HG02642 (cell line): ENCODE measurements at regions not wholly inside any gene's neighbourhood (a gene's known extent, or its start where the extent isn't known, plus 50 kb on each side); places are given as distances from the start of the nearest gene placed in this dataset.
"Not testable (repeated sequence)": the region's sequence is repeated elsewhere in the genome, so short reads cannot be mapped to it uniquely, and the experiment has no call there.

Experiments
- ATAC-seq: cut with Tn5 transposase; IDR thresholded peaks from one replicate; pipeline ENCODE4 v1.9.1; 2021; ENCODE audit warnings: mild to moderate bottlenecking; ENCODE audit not compliant: unreplicated experiment, poor library complexity

- no peak for ATAC-seq
Observed at GRCh38 chr9:109971226-109971625, 191.2 kb downstream of the PALM2AKAP2 start.

- peak; percentile 48 for ATAC-seq
Observed at GRCh38 chr9:109972026-109972882, 192.3 kb downstream of the PALM2AKAP2 start.

DNA sequence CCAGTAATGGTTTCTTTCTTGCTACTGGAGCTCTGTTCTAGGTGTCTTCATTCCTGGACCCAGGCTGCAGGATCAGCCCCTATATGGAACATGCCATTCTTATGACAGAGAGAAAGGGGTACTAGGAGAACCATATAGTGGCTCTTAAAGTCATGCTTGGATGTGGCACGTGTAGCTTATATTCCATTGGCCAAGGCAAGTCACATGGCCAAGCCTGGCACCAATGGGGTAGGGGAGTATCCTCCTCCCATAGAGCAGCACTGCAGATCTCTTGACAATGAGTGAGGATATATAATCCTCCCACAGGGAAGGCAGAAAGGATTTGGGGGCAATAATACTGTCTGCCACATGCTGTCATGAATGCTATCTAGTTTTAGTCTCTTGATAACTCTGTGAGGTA, 193.3 kb downstream of the PALM2AKAP2 start:
- no peak for ATAC-seq

DNA sequence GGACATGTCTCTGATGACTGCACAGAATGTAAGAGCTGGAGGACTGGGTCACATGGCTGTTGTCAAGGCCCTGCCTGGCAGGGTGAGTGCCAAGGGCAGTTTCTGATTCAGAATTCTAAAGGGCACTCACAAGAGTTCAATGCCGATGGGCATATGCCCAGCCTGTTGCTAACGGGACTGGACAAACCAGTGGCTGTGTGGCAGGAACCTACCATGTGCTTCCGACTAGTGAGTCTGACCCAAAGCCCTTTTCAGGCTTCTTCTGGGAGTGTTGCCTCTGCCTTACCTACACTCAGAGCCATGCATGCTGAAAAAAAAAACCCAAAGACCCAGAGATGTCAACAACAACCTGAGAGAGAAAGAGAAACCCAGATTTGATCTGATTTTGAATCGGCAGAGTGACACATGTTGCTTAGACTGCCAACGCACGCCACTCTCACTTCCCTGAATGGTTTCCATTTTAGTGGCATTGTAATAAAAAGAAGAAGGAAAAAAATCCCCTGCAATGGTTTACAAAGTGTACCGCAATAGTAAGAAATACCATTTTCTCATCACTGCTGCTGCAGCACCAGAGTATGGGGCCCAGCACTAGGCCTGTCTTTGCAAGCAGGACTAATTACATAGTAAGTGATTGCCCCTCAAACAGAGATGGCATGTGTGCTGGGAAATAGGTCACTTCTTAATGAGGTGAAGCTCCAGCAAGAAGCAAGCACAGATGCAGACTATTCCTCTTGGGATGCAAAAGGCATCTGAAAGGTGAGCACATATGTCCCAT, 194.3 kb downstream of the PALM2AKAP2 start:
- ATAC-seq, result peak; percentile 82

DNA sequence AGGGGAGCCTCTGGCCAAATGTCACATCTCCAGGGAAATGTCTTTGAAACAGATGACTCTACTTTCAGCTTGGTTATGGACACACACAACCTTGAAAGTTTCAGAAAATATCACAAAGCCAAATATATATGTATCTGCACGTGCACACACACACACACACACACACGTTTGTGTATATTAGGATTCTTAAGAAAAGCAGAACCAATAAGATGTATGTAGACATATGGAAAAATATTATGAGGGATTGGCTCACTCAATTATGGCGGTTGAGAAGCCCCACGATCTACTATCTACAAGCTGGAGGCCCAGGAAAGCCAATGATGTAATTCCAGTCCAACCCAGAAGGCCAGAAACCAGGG, 194.9 kb downstream of the PALM2AKAP2 start:
- peak; percentile 12 for ATAC-seq

GRCh38 chr9:109975574-109976295, 195.7 kb downstream of the PALM2AKAP2 start:
- no peak for ATAC-seq

- no peak for ATAC-seq
Observed at GRCh38 chr9:109976303-109976702, 196.3 kb downstream of the PALM2AKAP2 start.

GRCh38 chr9:109977521-109977920, 197.5 kb downstream of the PALM2AKAP2 start:
- ATAC-seq, result no peak

GRCh38 chr9:109981091-109981490, 201.1 kb downstream of the PALM2AKAP2 start:
- no peak for ATAC-seq

DNA sequence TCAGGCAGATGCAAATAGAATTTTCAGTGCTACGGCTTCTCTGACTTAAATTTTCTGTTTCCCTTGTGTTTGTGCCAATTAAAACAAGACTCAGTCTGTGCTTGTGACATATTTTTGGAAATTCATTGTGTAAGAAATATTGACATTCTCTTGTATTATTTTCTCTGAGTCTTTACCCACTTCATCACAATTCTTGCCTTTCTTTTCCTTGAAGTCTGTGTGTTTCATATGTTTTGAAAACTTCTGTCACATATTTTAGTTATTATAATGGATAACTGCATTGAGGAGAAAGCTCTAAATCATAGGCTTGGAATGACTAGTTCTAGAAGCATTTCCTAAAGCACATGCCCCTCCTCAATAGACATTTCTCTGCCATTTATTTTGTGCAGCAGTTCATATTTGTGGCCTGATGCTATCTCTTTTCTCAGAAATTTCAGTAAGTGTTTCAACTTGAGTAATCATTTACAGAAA, 206.6 kb downstream of the PALM2AKAP2 start:
- ATAC-seq, result no peak

DNA sequence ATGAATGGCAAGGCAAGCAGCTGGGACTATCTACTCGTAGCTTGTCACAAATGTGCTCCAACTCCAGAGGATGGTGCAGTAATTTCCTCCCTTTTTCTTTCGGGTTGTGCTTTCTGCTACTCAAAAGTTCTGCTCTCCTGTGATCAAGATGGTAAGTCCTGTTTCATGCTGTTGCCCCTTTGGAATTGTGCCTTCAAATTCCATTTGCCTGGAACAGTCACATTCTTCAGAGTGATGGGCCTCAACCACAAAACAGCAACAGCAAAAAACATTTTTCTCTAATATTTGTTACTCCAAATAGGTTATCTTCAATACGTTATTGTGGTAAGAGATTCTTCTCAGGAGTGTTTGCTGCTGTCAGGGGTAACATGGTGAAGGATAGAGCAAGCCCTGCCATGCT, 209.3 kb downstream of the PALM2AKAP2 start:
- ATAC-seq, result no peak

- no peak for ATAC-seq
Observed at GRCh38 chr9:109990541-109990940, 210.5 kb downstream of the PALM2AKAP2 start.

DNA sequence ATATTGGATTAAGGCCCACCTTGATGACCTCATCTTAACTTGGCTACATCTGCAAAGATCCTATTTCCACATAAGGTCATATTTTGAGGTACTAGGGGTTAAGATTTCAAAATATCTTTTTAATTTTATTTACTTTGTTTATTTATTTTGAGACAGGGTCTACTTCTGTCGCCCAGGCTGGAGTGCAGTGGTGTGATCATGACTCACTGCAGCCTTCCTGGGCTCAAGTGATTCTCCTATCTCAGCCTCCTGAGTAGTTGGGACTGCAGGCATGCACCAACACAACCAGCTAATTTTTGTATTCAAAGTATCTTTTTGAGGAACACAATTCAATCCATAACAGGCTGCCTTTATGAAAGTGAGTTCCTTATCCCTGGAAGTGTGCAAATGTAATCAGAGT, 212.3 kb downstream of the PALM2AKAP2 start:
- no peak for ATAC-seq

DNA sequence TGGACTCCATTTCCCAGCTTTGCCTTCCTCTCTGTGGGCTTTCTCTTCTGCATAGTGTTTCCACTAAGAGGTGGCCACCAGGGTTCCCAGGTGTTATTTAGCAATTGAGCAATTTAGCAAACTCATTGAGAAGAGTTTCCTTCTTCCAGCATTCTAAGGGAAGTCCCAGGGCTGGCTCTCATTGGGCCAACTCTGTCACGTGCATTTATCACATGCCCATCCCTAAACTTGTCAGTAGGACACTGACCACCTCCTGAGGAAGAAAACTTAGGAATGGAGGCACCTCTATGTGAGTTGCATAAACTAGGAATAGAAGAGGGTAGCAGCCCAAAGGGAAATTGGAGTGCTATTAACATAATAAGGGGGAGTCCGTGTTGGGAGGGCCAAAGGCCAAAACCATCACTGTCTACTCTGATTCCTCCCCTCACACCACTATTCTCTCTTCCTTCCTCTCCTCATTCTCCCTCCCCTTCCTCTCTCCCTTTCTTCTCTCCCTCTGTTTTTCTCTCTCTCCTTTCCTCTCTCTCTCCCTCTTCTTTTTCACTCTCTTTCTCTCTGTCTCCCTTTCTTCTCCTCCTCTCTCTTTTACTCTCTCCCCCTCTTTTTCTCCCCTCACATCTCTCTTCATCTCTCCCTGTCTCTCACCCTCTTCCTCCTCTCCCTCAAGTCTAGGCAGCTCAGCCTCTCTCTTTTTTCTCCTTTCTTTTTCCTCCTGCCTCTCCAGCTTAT, 213.4 kb downstream of the PALM2AKAP2 start:
- no peak for ATAC-seq

DNA sequence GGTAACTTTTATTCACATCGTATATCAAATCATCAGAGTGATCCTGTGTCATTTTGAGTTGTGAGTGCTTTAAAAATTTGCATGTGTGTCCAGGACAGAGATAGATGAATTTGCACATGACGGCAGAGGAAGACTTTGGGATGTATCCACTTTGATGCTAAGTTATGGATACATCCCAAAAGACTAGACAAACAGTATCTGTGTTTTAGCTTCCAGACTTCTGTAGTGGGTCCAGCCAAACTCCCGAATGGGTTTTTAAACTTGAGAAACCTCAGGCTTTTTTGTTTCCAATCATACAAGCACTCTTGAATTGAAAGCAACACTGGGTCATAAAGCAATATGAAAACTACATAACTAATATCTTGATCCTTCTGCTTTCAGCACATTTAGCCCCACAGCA, 213.8 kb downstream of the C9orf152 start:
- ATAC-seq, result no peak

- ATAC-seq, result no peak
Observed at GRCh38 chr9:109996936-109997580, 210.9 kb downstream of the C9orf152 start.

DNA sequence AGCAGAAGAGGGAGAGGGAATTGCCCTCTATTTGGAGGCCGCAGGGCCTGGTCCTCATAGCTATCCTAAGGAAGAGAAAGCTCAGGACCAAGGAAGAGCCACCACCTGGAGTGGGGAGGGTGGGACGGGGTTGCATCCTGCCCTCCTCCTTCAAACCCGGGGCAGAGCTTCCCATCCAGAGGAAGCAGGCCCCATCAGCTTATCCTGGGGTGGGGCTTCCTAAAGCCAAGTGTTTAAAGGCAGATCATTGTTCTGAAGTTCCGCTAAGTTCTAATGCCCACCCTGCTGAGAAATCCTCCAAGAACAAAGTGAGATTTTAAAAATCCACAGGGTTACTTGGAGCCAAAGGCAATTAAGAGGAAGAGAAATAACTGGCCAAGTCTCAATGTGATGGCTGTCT, 210.3 kb downstream of the C9orf152 start:
- ATAC-seq, result no peak

GRCh38 chr9:110005521-110005920, 202.4 kb downstream of the C9orf152 start:
- not testable (repeated sequence) for ATAC-seq

GRCh38 chr9:110006657-110007056, 201.3 kb downstream of the C9orf152 start:
- no peak for ATAC-seq
